Activated CD4-positive, alpha-beta T cell treated with anti-CD3 and anti-CD28 coated beads, Interleukin-10, Interleukin-2, amounts not matched to agents 100 ng/mL and 50 ng/mL, durations not matched to agents 16 hours and 8 hours (primary cell): ENCODE measurements at regions not wholly inside any gene's neighbourhood (a gene's known extent, or its start where the extent isn't known, plus 50 kb on each side); places are given as distances from the start of the nearest gene placed in this dataset.
"Not testable (repeated sequence)": the region's sequence is repeated elsewhere in the genome, so short reads cannot be mapped to it uniquely, and the experiment has no call there.

ENCODE experiments used
- DNase-seq: peaks from one replicate; pipeline ENCODE4 v3.0.0-alpha.2; 2020

- no peak for DNase-seq
These were observed 524.6 kb upstream of the KCND2 start for GRCh38 chr7:119748251-119748860.

- DNase-seq, result no peak
These were observed 524.0 kb upstream of the KCND2 start for GRCh38 chr7:119748991-119749390.

GRCh38 chr7:119756687-119757086, 516.3 kb upstream of the KCND2 start:
- DNase-seq, result no peak

- DNase-seq, result no peak
These were observed 514.7 kb upstream of the KCND2 start for GRCh38 chr7:119758254-119758653.

- DNase-seq, result no peak
These were observed 511.2 kb upstream of the KCND2 start for GRCh38 chr7:119761776-119762175.

GRCh38 chr7:119782286-119782685, 490.7 kb upstream of the KCND2 start:
- no peak for DNase-seq

GRCh38 chr7:119783799-119784198, 489.2 kb upstream of the KCND2 start:
- DNase-seq, result no peak

- no peak for DNase-seq
These were observed 470.8 kb upstream of the KCND2 start for GRCh38 chr7:119802147-119802546.

- DNase-seq, result no peak
These were observed 447.8 kb upstream of the KCND2 start for GRCh38 chr7:119825091-119825655.

- DNase-seq, result no peak
These were observed 446.4 kb upstream of the KCND2 start for GRCh38 chr7:119826547-119826946.

GRCh38 chr7:119838444-119838843, 434.5 kb upstream of the KCND2 start:
- no peak for DNase-seq

GRCh38 chr7:119842337-119842736, 430.6 kb upstream of the KCND2 start:
- no peak for DNase-seq

GRCh38 chr7:119842786-119843185, 430.2 kb upstream of the KCND2 start:
- DNase-seq, result no peak

GRCh38 chr7:119861385-119861784, 411.6 kb upstream of the KCND2 start:
- DNase-seq, result no peak

- no peak for DNase-seq
These were observed 404.6 kb upstream of the KCND2 start for GRCh38 chr7:119868387-119868786.

GRCh38 chr7:119879835-119880234, 393.1 kb upstream of the KCND2 start:
- no peak for DNase-seq

- no peak for DNase-seq
These were observed 387.0 kb upstream of the KCND2 start for GRCh38 chr7:119886007-119886406.

- not testable (repeated sequence) for DNase-seq
These were observed 386.4 kb upstream of the KCND2 start for GRCh38 chr7:119886525-119886924.

- no peak for DNase-seq
These were observed 384.7 kb upstream of the KCND2 start for GRCh38 chr7:119888251-119888650.

- DNase-seq, result no peak
These were observed 382.3 kb upstream of the KCND2 start for GRCh38 chr7:119890631-119891030.

- DNase-seq, result no peak
These were observed 377.7 kb upstream of the KCND2 start for GRCh38 chr7:119895320-119895719.

- no peak for DNase-seq
These were observed 376.6 kb upstream of the KCND2 start for GRCh38 chr7:119896386-119896785.

- DNase-seq, result no peak
These were observed 371.8 kb upstream of the KCND2 start for GRCh38 chr7:119900996-119901672.

- DNase-seq, result no peak
These were observed 369.9 kb upstream of the KCND2 start for GRCh38 chr7:119903085-119903484.

GRCh38 chr7:119905495-119905894, 367.5 kb upstream of the KCND2 start:
- DNase-seq, result no peak
